GM10248 (cell line): ENCODE measurements at regions not wholly inside any gene's neighbourhood (a gene's known extent, or its start where the extent isn't known, plus 50 kb on each side); places are given as distances from the start of the nearest gene placed in this dataset.

ENCODE experiments used
- CTCF ChIA-PET: fragments of 300-600 bp; sonication (Branson Sonifier 250); formaldehyde crosslinking; extraction: SDS; loops from one replicate; lab custom pipeline; 2021; ENCODE audit warnings: antibody characterized with exemption; lab: Yijun Ruan, JAX
- POLR2A ChIA-PET: fragments of 350-650 bp; sonication (Branson Sonifier 250); formaldehyde crosslinking; extraction: SDS; loops from one replicate; lab custom pipeline; 2020; ENCODE audit warnings: antibody characterized with exemption; lab: Yijun Ruan, JAX
- DNase-seq: peaks from one replicate; pipeline ENCODE4 v3.0.0; 2012; ENCODE audit errors: extremely low spot score
- CTCF ChIP-seq: IDR thresholded peaks from 2 replicates; pipeline ENCODE4 v1.5.1; 2012; ENCODE audit warnings: mild to moderate bottlenecking, low read depth; ENCODE audit errors: extremely low read depth, missing control alignments, control extremely low read depth

- DNase-seq, result no peak
- CTCF ChIA-PET, result interaction anchor here (0.7 kb wide), 1 partner anchor 9 kb away, joined by 3 read pairs; no protein-coding TSS in a partner anchor
- TF ChIP-seq CTCF, result no peak
- POLR2A ChIA-PET, result no interaction called here
These were observed 78.2 kb upstream of the SPON1 start for GRCh38 chr11:13884158-13884799.

- TF ChIP-seq CTCF, result no peak
- DNase-seq, result no peak
- ChIA-PET POLR2A (no interaction called here), CTCF (interaction anchor here (1.5 kb wide), 1 partner anchor 11 kb away, joined by 3 read pairs; no protein-coding TSS in a partner anchor)
These were observed 77.4 kb upstream of the SPON1 start for GRCh38 chr11:13885083-13885482.

- POLR2A ChIA-PET, result no interaction called here
- DNase-seq, result no peak
- TF ChIP-seq CTCF, result no peak
- CTCF ChIA-PET, result no interaction called here
These were observed 72.8 kb upstream of the SPON1 start for GRCh38 chr11:13889552-13890249.

GRCh38 chr11:13891911-13892310 lies 70.6 kb upstream of the SPON1 start:
- POLR2A ChIA-PET, result no interaction called here
- CTCF ChIA-PET, result interaction anchor here (1.2 kb wide), 1 partner anchor 9 kb away, joined by 3 read pairs; no protein-coding TSS in a partner anchor
- no peak for DNase-seq
- TF ChIP-seq CTCF, result no peak

- no peak for TF ChIP-seq CTCF
- POLR2A ChIA-PET, result no interaction called here
- no peak for DNase-seq
- CTCF ChIA-PET, result no interaction called here
These were observed 66.1 kb upstream of the SPON1 start for GRCh38 chr11:13896175-13896980.

GRCh38 chr11:13896981-13897353 lies 65.6 kb upstream of the SPON1 start:
- ChIA-PET CTCF (no interaction called here), POLR2A (no interaction called here)

More at GRCh38 chr11:13896981-13897353, 65.6 kb upstream of the SPON1 start:
- no peak for DNase-seq
- no peak for TF ChIP-seq CTCF
